WTC11 (cell line): ENCODE measurements at regions not wholly inside any gene's neighbourhood (a gene's known extent, or its start where the extent isn't known, plus 50 kb on each side); places are given as distances from the start of the nearest gene placed in this dataset.

Experiments
- ATAC-seq: fragments of 200-7000 bp; cut with Tn5 transposase; 2 replicates; pipeline ENCODE4 v1.10.0; 2021; ENCODE audit warnings: mild to moderate bottlenecking, moderate library complexity
- CTCF ChIA-PET: fragments of 300-600 bp; sonication (Branson Sonifier 250); formaldehyde crosslinking; loops from one replicate; lab custom pipeline; 2021; ENCODE audit warnings: antibody characterized with exemption; lab: Charles Lee
- POLR2A ChIA-PET: fragments of 350-600 bp; sonication (Branson Sonifier 250); formaldehyde crosslinking; loops from one replicate; lab custom pipeline; 2021; ENCODE audit warnings: antibody characterized with exemption; lab: Charles Lee
- DNase-seq: peaks from one replicate; pipeline ENCODE4 v3.0.0; 2021; ENCODE audit warnings: low spot score
- H3K27ac Mint-ChIP-seq: 2 replicates; pipeline ENCODE4 v1.8.0; 2021; ENCODE audit warnings: mixed read lengths
- H3K27me3 Mint-ChIP-seq: 2 replicates; pipeline ENCODE4 v1.8.0; 2021; ENCODE audit warnings: low read depth, mild to moderate bottlenecking, moderate library complexity, mixed read lengths
- H3K36me3 Mint-ChIP-seq: 2 replicates; pipeline ENCODE4 v1.8.0; 2021; ENCODE audit warnings: mixed read lengths
- H3K4me1 Mint-ChIP-seq: 2 replicates; pipeline ENCODE4 v1.8.0; 2022; ENCODE audit warnings: mixed read lengths
- H3K4me3 Mint-ChIP-seq: 2 replicates; pipeline ENCODE4 v1.8.0; 2021; ENCODE audit warnings: mild to moderate bottlenecking, moderate library complexity, mixed read lengths
- H3K9me3 Mint-ChIP-seq: 2 replicates; pipeline ENCODE4 v1.8.0; 2021; ENCODE audit warnings: mixed read lengths
- CREM ChIP-seq: sonication (generic); formaldehyde crosslinking; IDR thresholded peaks from 2 replicates; pipeline ENCODE4 v1.8.1; 2022; ENCODE audit warnings: mild to moderate bottlenecking, missing genetic modification reagents, moderate library complexity
- FOXK1 ChIP-seq: sonication (generic); formaldehyde crosslinking; IDR thresholded peaks from 2 replicates; pipeline ENCODE4 v1.8.0; 2022; ENCODE audit warnings: mild to moderate bottlenecking, moderate library complexity, missing genetic modification reagents
- IRF2 ChIP-seq: sonication (generic); formaldehyde crosslinking; IDR thresholded peaks from 2 replicates; pipeline ENCODE4 v1.8.0; 2022; ENCODE audit warnings: low read depth, missing genetic modification reagents, borderline replicate concordance
- JAZF1 ChIP-seq: fragments of 250-450 bp; sonication (Bioruptor Pico); IDR thresholded peaks from 2 replicates; pipeline ENCODE4 v1.9.0; 2021; ENCODE audit warnings: moderate library complexity, mild to moderate bottlenecking, inconsistent platforms
- NFE2L1 ChIP-seq: sonication (generic); formaldehyde crosslinking; IDR thresholded peaks from 2 replicates; pipeline ENCODE4 v1.8.1; 2023; ENCODE audit warnings: missing genetic modification reagents
- NR1H2 ChIP-seq: sonication (generic); formaldehyde crosslinking; IDR thresholded peaks from 2 replicates; pipeline ENCODE4 v1.9.0; 2021; ENCODE audit warnings: mild to moderate bottlenecking, moderate library complexity, missing genetic modification reagents
- PRRX2 ChIP-seq: fragments of 250-450 bp; sonication (Bioruptor Pico); IDR thresholded peaks from 2 replicates; pipeline ENCODE4 v1.8.0; 2021; ENCODE audit warnings: mild to moderate bottlenecking
- SP1 ChIP-seq: sonication (generic); formaldehyde crosslinking; conservative IDR thresholded peaks from 2 replicates; pipeline ENCODE4 v1.8.1; 2022; ENCODE audit warnings: missing genetic modification reagents
- TEAD1 ChIP-seq: sonication (generic); formaldehyde crosslinking; IDR thresholded peaks from 2 replicates; pipeline ENCODE4 v1.8.0; 2022; ENCODE audit warnings: mild to moderate bottlenecking, missing genetic modification reagents
- ZNF138 ChIP-seq: sonication (generic); formaldehyde crosslinking; conservative IDR thresholded peaks from 2 replicates; pipeline ENCODE4 v1.8.1; 2022; ENCODE audit warnings: mild to moderate bottlenecking, moderate library complexity, missing genetic modification reagents
- ZNF263 ChIP-seq: sonication (generic); formaldehyde crosslinking; IDR thresholded peaks from 2 replicates; pipeline ENCODE4 v1.8.1; 2022; ENCODE audit warnings: low read depth, mild to moderate bottlenecking, moderate library complexity, missing genetic modification reagents
- ZNF317 ChIP-seq: sonication (generic); formaldehyde crosslinking; IDR thresholded peaks from 2 replicates; pipeline ENCODE4 v1.8.1; 2023; ENCODE audit warnings: low read depth, mild to moderate bottlenecking, moderate library complexity, missing genetic modification reagents, borderline replicate concordance
- ZNF416 ChIP-seq: fragments of 250-450 bp; sonication (Bioruptor Pico); IDR thresholded peaks from 2 replicates; pipeline ENCODE4 v1.9.0; 2021; ENCODE audit warnings: mild to moderate bottlenecking, inconsistent platforms
- ZNF671 ChIP-seq: fragments of 250-450 bp; sonication (Bioruptor Pico); IDR thresholded peaks from 2 replicates; pipeline ENCODE4 v1.8.0; 2021; ENCODE audit warnings: mild to moderate bottlenecking
- TF ChIP-seq, protein P1 (sequence below): sonication (generic); formaldehyde crosslinking; IDR thresholded peaks from 2 replicates; pipeline ENCODE4 v1.8.0; 2023; ENCODE audit warnings: missing genetic modification reagents
- TF ChIP-seq, protein P2 (sequence below): sonication (generic); formaldehyde crosslinking; IDR thresholded peaks from 2 replicates; pipeline ENCODE4 v1.8.1; 2023; ENCODE audit warnings: mild to moderate bottlenecking, missing genetic modification reagents, borderline replicate concordance
- TF ChIP-seq, protein P3 (sequence below): sonication (generic); formaldehyde crosslinking; IDR thresholded peaks from 2 replicates; pipeline ENCODE4 v1.8.1; 2023; ENCODE audit warnings: mild to moderate bottlenecking, missing genetic modification reagents
- TF ChIP-seq, protein P4 (sequence below): sonication (generic); formaldehyde crosslinking; IDR thresholded peaks from 2 replicates; pipeline ENCODE4 v1.8.1; 2022; ENCODE audit warnings: low read depth, missing genetic modification reagents, borderline replicate concordance
- TF ChIP-seq, protein P5 (sequence below): sonication (generic); formaldehyde crosslinking; IDR thresholded peaks from 2 replicates; pipeline ENCODE4 v1.8.1; 2022; ENCODE audit warnings: low read depth, mild to moderate bottlenecking, moderate library complexity, missing genetic modification reagents, borderline replicate concordance
- TF ChIP-seq, protein P6 (sequence below): sonication (generic); formaldehyde crosslinking; IDR thresholded peaks from 2 replicates; pipeline ENCODE4 v1.8.0; 2022; ENCODE audit warnings: mild to moderate bottlenecking, missing genetic modification reagents
- TF ChIP-seq, protein P7 (sequence below): fragments of 250-450 bp; sonication (Bioruptor Pico); IDR thresholded peaks from 2 replicates; pipeline ENCODE4 v1.9.0; 2021; ENCODE audit warnings: mild to moderate bottlenecking

DNA sequence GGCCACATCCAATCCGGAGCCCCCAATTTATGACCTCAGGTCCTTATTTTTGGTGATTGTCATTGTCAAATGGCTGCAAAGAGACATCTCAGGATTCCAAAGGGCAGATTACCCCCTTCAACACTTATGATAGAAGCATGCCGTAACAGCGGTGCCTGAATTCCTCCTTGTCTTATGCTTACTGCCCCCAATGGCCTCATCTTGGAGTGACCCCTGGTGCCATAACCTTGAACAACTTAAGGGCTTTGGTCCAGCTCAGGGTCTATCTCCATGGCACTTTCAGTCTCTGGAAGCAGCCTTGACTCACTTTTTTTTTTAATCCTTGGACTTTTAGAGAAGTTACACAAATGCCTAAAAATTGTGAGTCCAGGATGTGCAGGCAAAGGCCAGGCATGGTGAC, 171.6 kb upstream of the ZNF507 start:
- CTCF ChIA-PET = no interaction called here

DNA sequence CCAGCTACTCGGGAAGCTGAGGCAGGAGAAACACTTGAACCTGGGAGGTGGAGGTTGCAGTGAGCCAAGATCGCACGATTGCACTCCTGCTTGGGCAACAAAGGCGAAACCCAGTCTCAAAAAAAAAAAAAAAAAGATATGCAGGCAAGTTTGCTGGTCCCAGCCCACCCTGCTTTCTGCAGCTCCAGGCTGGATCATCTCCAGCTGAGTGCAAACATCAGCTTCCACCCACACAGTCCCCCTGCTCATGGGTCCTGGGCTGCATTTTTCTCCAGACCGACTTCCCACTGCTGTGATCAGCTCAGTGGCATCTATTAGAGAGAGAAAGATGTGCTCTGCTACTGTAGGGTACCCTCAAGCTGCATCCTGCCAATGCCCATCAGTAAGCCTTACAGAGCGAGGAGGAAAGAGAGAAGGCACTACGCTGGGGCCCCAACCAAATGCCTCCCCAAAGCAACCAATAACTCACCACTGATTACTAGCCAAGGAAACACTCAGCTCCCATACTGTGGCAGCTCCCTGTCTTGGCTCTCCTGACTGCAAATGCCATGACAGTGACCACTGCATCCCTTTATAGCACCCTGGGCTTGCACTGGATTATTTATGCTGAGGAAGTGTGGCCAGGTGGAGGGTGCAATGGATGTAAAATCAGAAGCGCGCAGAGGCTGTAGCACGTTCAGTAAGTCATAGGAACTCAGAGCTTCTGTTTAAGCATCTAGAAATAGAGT, 170.9 kb upstream of the ZNF507 start:
- DNase-seq (no peak), ATAC-seq (no peak)
- CTCF ChIA-PET = no interaction called here
- Mint-ChIP-seq H3K4me1 (peaks cover 13% of the 10 kb centered on the region), H3K4me3 (no peak overlapping the region), H3K27ac (no peak overlapping the region), H3K9me3 (no peaks in the 10 kb centered on the region), H3K27me3 (no peaks in the 10 kb centered on the region), H3K36me3 (no peaks in the 10 kb centered on the region)
- POLR2A ChIA-PET = no interaction called here
- TF ChIP-seq NFE2L1 (CRISPR knock-in tag) (no peak), ZNF138 (CRISPR knock-in tag) (no peak), CREM (no peak), NR1H2 (no peak), TEAD1 (no peak), JAZF1 (no peak), SP1 (no peak), IRF2 (CRISPR knock-in tag) (no peak)
- TF ChIP-seq, protein P1, sequence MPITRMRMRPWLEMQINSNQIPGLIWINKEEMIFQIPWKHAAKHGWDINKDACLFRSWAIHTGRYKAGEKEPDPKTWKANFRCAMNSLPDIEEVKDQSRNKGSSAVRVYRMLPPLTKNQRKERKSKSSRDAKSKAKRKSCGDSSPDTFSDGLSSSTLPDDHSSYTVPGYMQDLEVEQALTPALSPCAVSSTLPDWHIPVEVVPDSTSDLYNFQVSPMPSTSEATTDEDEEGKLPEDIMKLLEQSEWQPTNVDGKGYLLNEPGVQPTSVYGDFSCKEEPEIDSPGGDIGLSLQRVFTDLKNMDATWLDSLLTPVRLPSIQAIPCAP (CRISPR knock-in tag) = no peak
- TF ChIP-seq, protein P2, sequence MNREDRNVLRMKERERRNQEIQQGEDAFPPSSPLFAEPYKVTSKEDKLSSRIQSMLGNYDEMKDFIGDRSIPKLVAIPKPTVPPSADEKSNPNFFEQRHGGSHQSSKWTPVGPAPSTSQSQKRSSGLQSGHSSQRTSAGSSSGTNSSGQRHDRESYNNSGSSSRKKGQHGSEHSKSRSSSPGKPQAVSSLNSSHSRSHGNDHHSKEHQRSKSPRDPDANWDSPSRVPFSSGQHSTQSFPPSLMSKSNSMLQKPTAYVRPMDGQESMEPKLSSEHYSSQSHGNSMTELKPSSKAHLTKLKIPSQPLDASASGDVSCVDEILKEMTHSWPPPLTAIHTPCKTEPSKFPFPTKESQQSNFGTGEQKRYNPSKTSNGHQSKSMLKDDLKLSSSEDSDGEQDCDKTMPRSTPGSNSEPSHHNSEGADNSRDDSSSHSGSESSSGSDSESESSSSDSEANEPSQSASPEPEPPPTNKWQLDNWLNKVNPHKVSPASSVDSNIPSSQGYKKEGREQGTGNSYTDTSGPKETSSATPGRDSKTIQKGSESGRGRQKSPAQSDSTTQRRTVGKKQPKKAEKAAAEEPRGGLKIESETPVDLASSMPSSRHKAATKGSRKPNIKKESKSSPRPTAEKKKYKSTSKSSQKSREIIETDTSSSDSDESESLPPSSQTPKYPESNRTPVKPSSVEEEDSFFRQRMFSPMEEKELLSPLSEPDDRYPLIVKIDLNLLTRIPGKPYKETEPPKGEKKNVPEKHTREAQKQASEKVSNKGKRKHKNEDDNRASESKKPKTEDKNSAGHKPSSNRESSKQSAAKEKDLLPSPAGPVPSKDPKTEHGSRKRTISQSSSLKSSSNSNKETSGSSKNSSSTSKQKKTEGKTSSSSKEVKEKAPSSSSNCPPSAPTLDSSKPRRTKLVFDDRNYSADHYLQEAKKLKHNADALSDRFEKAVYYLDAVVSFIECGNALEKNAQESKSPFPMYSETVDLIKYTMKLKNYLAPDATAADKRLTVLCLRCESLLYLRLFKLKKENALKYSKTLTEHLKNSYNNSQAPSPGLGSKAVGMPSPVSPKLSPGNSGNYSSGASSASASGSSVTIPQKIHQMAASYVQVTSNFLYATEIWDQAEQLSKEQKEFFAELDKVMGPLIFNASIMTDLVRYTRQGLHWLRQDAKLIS = no peak
- TF ChIP-seq, protein P3, sequence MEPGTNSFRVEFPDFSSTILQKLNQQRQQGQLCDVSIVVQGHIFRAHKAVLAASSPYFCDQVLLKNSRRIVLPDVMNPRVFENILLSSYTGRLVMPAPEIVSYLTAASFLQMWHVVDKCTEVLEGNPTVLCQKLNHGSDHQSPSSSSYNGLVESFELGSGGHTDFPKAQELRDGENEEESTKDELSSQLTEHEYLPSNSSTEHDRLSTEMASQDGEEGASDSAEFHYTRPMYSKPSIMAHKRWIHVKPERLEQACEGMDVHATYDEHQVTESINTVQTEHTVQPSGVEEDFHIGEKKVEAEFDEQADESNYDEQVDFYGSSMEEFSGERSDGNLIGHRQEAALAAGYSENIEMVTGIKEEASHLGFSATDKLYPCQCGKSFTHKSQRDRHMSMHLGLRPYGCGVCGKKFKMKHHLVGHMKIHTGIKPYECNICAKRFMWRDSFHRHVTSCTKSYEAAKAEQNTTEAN (CRISPR knock-in tag) = no peak
- TF ChIP-seq, protein P4, sequence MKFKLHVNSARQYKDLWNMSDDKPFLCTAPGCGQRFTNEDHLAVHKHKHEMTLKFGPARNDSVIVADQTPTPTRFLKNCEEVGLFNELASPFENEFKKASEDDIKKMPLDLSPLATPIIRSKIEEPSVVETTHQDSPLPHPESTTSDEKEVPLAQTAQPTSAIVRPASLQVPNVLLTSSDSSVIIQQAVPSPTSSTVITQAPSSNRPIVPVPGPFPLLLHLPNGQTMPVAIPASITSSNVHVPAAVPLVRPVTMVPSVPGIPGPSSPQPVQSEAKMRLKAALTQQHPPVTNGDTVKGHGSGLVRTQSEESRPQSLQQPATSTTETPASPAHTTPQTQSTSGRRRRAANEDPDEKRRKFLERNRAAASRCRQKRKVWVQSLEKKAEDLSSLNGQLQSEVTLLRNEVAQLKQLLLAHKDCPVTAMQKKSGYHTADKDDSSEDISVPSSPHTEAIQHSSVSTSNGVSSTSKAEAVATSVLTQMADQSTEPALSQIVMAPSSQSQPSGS (CRISPR knock-in tag) = no peak

More for the DNA sequence above, 171.6 kb upstream of the ZNF507 start:
- H3K4me1 Mint-ChIP-seq = peaks cover 13% of the 10 kb centered on the region
- no peak overlapping the region for H3K27ac Mint-ChIP-seq
- POLR2A ChIA-PET = no interaction called here
- H3K27me3 Mint-ChIP-seq = no peaks in the 10 kb centered on the region
- ATAC-seq (no peak), DNase-seq (no peak)
- no peaks in the 10 kb centered on the region for H3K9me3 Mint-ChIP-seq
- TF ChIP-seq ZNF263 (CRISPR knock-in tag) (no peak), ZNF317 (CRISPR knock-in tag) (no peak), ZNF416 (no peak), PRRX2 (CRISPR knock-in tag) (no peak), FOXK1 (CRISPR knock-in tag) (no peak), ZNF671 (CRISPR knock-in tag) (no peak)
- TF ChIP-seq, protein P5, sequence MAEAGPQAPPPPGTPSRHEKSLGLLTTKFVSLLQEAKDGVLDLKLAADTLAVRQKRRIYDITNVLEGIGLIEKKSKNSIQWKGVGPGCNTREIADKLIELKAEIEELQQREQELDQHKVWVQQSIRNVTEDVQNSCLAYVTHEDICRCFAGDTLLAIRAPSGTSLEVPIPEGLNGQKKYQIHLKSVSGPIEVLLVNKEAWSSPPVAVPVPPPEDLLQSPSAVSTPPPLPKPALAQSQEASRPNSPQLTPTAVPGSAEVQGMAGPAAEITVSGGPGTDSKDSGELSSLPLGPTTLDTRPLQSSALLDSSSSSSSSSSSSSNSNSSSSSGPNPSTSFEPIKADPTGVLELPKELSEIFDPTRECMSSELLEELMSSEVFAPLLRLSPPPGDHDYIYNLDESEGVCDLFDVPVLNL (CRISPR knock-in tag) = no peak
- TF ChIP-seq, protein P6, sequence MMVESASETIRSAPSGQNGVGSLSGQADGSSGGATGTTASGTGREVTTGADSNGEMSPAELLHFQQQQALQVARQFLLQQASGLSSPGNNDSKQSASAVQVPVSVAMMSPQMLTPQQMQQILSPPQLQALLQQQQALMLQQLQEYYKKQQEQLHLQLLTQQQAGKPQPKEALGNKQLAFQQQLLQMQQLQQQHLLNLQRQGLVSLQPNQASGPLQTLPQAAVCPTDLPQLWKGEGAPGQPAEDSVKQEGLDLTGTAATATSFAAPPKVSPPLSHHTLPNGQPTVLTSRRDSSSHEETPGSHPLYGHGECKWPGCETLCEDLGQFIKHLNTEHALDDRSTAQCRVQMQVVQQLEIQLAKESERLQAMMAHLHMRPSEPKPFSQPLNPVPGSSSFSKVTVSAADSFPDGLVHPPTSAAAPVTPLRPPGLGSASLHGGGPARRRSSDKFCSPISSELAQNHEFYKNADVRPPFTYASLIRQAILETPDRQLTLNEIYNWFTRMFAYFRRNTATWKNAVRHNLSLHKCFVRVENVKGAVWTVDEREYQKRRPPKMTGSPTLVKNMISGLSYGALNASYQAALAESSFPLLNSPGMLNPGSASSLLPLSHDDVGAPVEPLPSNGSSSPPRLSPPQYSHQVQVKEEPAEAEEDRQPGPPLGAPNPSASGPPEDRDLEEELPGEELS = no peak
- TF ChIP-seq, protein P7, sequence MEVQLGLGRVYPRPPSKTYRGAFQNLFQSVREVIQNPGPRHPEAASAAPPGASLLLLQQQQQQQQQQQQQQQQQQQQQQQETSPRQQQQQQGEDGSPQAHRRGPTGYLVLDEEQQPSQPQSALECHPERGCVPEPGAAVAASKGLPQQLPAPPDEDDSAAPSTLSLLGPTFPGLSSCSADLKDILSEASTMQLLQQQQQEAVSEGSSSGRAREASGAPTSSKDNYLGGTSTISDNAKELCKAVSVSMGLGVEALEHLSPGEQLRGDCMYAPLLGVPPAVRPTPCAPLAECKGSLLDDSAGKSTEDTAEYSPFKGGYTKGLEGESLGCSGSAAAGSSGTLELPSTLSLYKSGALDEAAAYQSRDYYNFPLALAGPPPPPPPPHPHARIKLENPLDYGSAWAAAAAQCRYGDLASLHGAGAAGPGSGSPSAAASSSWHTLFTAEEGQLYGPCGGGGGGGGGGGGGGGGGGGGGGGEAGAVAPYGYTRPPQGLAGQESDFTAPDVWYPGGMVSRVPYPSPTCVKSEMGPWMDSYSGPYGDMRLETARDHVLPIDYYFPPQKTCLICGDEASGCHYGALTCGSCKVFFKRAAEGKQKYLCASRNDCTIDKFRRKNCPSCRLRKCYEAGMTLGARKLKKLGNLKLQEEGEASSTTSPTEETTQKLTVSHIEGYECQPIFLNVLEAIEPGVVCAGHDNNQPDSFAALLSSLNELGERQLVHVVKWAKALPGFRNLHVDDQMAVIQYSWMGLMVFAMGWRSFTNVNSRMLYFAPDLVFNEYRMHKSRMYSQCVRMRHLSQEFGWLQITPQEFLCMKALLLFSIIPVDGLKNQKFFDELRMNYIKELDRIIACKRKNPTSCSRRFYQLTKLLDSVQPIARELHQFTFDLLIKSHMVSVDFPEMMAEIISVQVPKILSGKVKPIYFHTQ (CRISPR knock-in tag) = no peak
- H3K36me3 Mint-ChIP-seq = no peaks in the 10 kb centered on the region
- H3K4me3 Mint-ChIP-seq = no peak overlapping the region
